ENCODE measurements at regions not wholly inside any gene's neighbourhood (a gene's known extent, or its start where the extent isn't known, plus 50 kb on each side); places are given as distances from the start of the nearest gene placed in this dataset.

- H3K27ac ChIP-seq, result no peak overlapping the region
- DNase-seq, result no peak
- no peak for TF ChIP-seq CTCF (IDR thresholded peaks at IDR 0.05; ENCODE audit: low read depth, low read length, missing control alignments)
- no peaks in the 10 kb centered on the region for H3K36me3 ChIP-seq (replicated peaks)
- no peak overlapping the region for H3K4me3 ChIP-seq (ENCODE audit: low read depth, low read length)
- in situ Hi-C loops (cut with HindIII; ENCODE audit: low pct_ligation_motif_present, low sequenced_read_pairs), result no loop called here
- H3K27me3 ChIP-seq (replicated peaks), result no peaks in the 10 kb centered on the region
These were observed 287.3 kb downstream of the AEBP2 start for GRCh38 chr12:19726592-19726991.

GRCh38 chr12:19737019-19737418, 297.7 kb downstream of the AEBP2 start:
- TF ChIP-seq CTCF (IDR thresholded peaks at IDR 0.05; ENCODE audit: low read depth, low read length, missing control alignments), result no peak
- no peak overlapping the region for H3K4me3 ChIP-seq (ENCODE audit: low read depth, low read length)
- no peaks in the 10 kb centered on the region for H3K36me3 ChIP-seq (replicated peaks)
- DNase-seq, result no peak
- H3K27me3 ChIP-seq (replicated peaks), result no peaks in the 10 kb centered on the region
- in situ Hi-C loops (cut with HindIII; ENCODE audit: low pct_ligation_motif_present, low sequenced_read_pairs), result no loop called here
- no peak overlapping the region for H3K27ac ChIP-seq

- Histone ChIP-seq H3K36me3 (replicated peaks) (no peaks in the 10 kb centered on the region), H3K27me3 (replicated peaks) (no peaks in the 10 kb centered on the region), H3K4me3 (ENCODE audit: low read depth, low read length) (no peak overlapping the region), H3K27ac (no peak overlapping the region)
- in situ Hi-C loops (cut with HindIII; ENCODE audit: low pct_ligation_motif_present, low sequenced_read_pairs), result no loop called here
- peak; percentile 46 for TF ChIP-seq CTCF (IDR thresholded peaks at IDR 0.05; ENCODE audit: low read depth, low read length, missing control alignments)
- DNase-seq, result peak; percentile 63
These were observed 300.0 kb downstream of the AEBP2 start for GRCh38 chr12:19739195-19739776.

- DNase-seq, result no peak
- in situ Hi-C loops (cut with HindIII; ENCODE audit: low pct_ligation_motif_present, low sequenced_read_pairs), result no loop called here
These were observed 301.3 kb downstream of the AEBP2 start for GRCh38 chr12:19740472-19741131.

GRCh38 chr12:19741132-19741489, 301.8 kb downstream of the AEBP2 start:
- in situ Hi-C loops (cut with HindIII; ENCODE audit: low pct_ligation_motif_present, low sequenced_read_pairs), result no loop called here
- no peak overlapping the region for H3K4me3 ChIP-seq (ENCODE audit: low read depth, low read length)
- TF ChIP-seq CTCF (IDR thresholded peaks at IDR 0.05; ENCODE audit: low read depth, low read length, missing control alignments), result no peak

More at GRCh38 chr12:19740472-19741131, 301.3 kb downstream of the AEBP2 start:
- Histone ChIP-seq H3K4me3 (ENCODE audit: low read depth, low read length) (no peak overlapping the region), H3K27me3 (replicated peaks) (no peaks in the 10 kb centered on the region), H3K27ac (no peak overlapping the region), H3K36me3 (replicated peaks) (no peaks in the 10 kb centered on the region)
- TF ChIP-seq CTCF (IDR thresholded peaks at IDR 0.05; ENCODE audit: low read depth, low read length, missing control alignments), result no peak

More at GRCh38 chr12:19741132-19741489, 301.8 kb downstream of the AEBP2 start:
- no peak for DNase-seq
- Histone ChIP-seq H3K36me3 (replicated peaks) (no peaks in the 10 kb centered on the region), H3K27ac (no peak overlapping the region), H3K27me3 (replicated peaks) (no peaks in the 10 kb centered on the region)

Data from brain microvascular endothelial cell (primary cell).